MM.1S (cell line): ENCODE measurements at regions not wholly inside any gene's neighbourhood (a gene's known extent, or its start where the extent isn't known, plus 50 kb on each side); places are given as distances from the start of the nearest gene placed in this dataset.

ENCODE experiments used
- CTCF ChIP-seq: fragments of 300-600 bp; sonication (generic); IDR thresholded peaks from 2 replicates; pipeline ENCODE4 v1.5.1; 2016; ENCODE audit warnings: antibody characterized with exemption, low read length, mixed read lengths
- EZH2 ChIP-seq: fragments of 300-600 bp; sonication (generic); optimal IDR thresholded peaks from 2 replicates; pipeline ENCODE3; 2017; ENCODE audit warnings: low read depth, mild to moderate bottlenecking, antibody characterized with exemption, low read length, mixed read lengths

GRCh38 chr20:53829255-53829723 is 235.7 kb upstream of the ZNF217 start:
- TF ChIP-seq EZH2: no peak
- TF ChIP-seq CTCF: no peak
